Right renal pelvis (tissue), 4 donors: ENCODE measurements at regions not wholly inside any gene's neighbourhood (a gene's known extent, or its start where the extent isn't known, plus 50 kb on each side); places are given as distances from the start of the nearest gene placed in this dataset.
A peak's percentile ranks its signal among the peaks of the same experiment; 100 is the strongest.
"Not testable (repeated sequence)": the region's sequence is repeated elsewhere in the genome, so short reads cannot be mapped to it uniquely, and the experiment has no call there.

Experiments
- DNase-seq, 4 donors: peaks; one replicate each; pipeline ENCODE4 v3.0.0-alpha.2; 2013; ENCODE audit warnings: low read depth in 4 of 4, low spot score in 3 of 4, missing footprints in 1 of 4

GRCh38 chr6:126888727-126889725 lies 229.4 kb upstream of the RSPO3 start:
- no peak for DNase-seq

GRCh38 chr6:126890055-126890454 lies 228.4 kb upstream of the RSPO3 start:
- DNase-seq, result no peak

GRCh38 chr6:126891158-126891557 lies 227.3 kb upstream of the RSPO3 start:
- no peak for DNase-seq

GRCh38 chr6:126892869-126893268 lies 225.6 kb upstream of the RSPO3 start:
- DNase-seq, result not testable (repeated sequence)

GRCh38 chr6:126897758-126898157 lies 220.7 kb upstream of the RSPO3 start:
- no peak for DNase-seq

GRCh38 chr6:126904176-126904575 lies 214.3 kb upstream of the RSPO3 start:
- no peak for DNase-seq

GRCh38 chr6:126905917-126906316 lies 212.6 kb upstream of the RSPO3 start:
- peak in 1 of 4 donors; percentile 24 for DNase-seq

GRCh38 chr6:126907312-126907711 lies 211.2 kb upstream of the RSPO3 start:
- no peak for DNase-seq

GRCh38 chr6:126907996-126908395 lies 210.5 kb upstream of the RSPO3 start:
- no peak for DNase-seq

GRCh38 chr6:126909493-126909892 lies 209.0 kb upstream of the RSPO3 start:
- DNase-seq, result no peak

- DNase-seq, result no peak
Observed at GRCh38 chr6:126913651-126914050, 204.8 kb upstream of the RSPO3 start.

GRCh38 chr6:126914172-126914571 lies 204.3 kb upstream of the RSPO3 start:
- no peak for DNase-seq

GRCh38 chr6:126914801-126915200 lies 203.7 kb upstream of the RSPO3 start:
- DNase-seq, result no peak

- no peak for DNase-seq
Observed at GRCh38 chr6:126919947-126920346, 198.5 kb upstream of the RSPO3 start.

GRCh38 chr6:126923807-126924206 lies 194.7 kb upstream of the RSPO3 start:
- no peak for DNase-seq

- DNase-seq, result no peak
Observed at GRCh38 chr6:126926926-126927325, 191.5 kb upstream of the RSPO3 start.

GRCh38 chr6:126927841-126928240 lies 190.6 kb upstream of the RSPO3 start:
- no peak for DNase-seq

- DNase-seq, result no peak
Observed at GRCh38 chr6:126937426-126937825, 181.0 kb upstream of the RSPO3 start.

- no peak for DNase-seq
Observed at GRCh38 chr6:126939784-126940183, 178.7 kb upstream of the RSPO3 start.

GRCh38 chr6:126941751-126942150 lies 176.7 kb upstream of the RSPO3 start:
- DNase-seq, result no peak

GRCh38 chr6:126944512-126944911 lies 174.0 kb upstream of the RSPO3 start:
- no peak for DNase-seq

- no peak for DNase-seq
Observed at GRCh38 chr6:126945150-126945685, 173.3 kb upstream of the RSPO3 start.
